ENCODE measurements at regions not wholly inside any gene's neighbourhood (a gene's known extent, or its start where the extent isn't known, plus 50 kb on each side); places are given as distances from the start of the nearest gene placed in this dataset.
"Not testable (repeated sequence)": the region's sequence is repeated elsewhere in the genome, so short reads cannot be mapped to it uniquely, and the experiment has no call there.

GRCh38 chr14:48229091-48229490 is 553.7 kb upstream of the MDGA2 start:
- no peak for DNase-seq
- Mint-ChIP-seq H3K9me3 (ENCODE audit: unreplicated experiment) (no peaks in the 10 kb centered on the region), H3K4me1 (ENCODE audit: low read depth, unreplicated experiment) (no peaks in the 10 kb centered on the region), H3K27ac (ENCODE audit: unreplicated experiment) (no peak overlapping the region), H3K27me3 (ENCODE audit: unreplicated experiment) (no peaks in the 10 kb centered on the region), H3K4me3 (ENCODE audit: unreplicated experiment) (no peak overlapping the region), H3K36me3 (ENCODE audit: unreplicated experiment) (no peaks in the 10 kb centered on the region)
- TF ChIP-seq CTCF (IDR thresholded peaks at IDR 0.05; ENCODE audit: partially characterized antibody, unreplicated experiment), result no peak

GRCh38 chr14:48193893-48194292 is 518.5 kb upstream of the MDGA2 start:
- Mint-ChIP-seq H3K36me3 (ENCODE audit: unreplicated experiment) (no peaks in the 10 kb centered on the region), H3K27me3 (ENCODE audit: unreplicated experiment) (no peaks in the 10 kb centered on the region), H3K9me3 (ENCODE audit: unreplicated experiment) (no peaks in the 10 kb centered on the region), H3K27ac (ENCODE audit: unreplicated experiment) (no peak overlapping the region), H3K4me3 (ENCODE audit: unreplicated experiment) (no peak overlapping the region), H3K4me1 (ENCODE audit: low read depth, unreplicated experiment) (no peaks in the 10 kb centered on the region)
- no peak for TF ChIP-seq CTCF (IDR thresholded peaks at IDR 0.05; ENCODE audit: partially characterized antibody, unreplicated experiment)
- DNase-seq, result no peak

GRCh38 chr14:48149624-48150023 is 474.2 kb upstream of the MDGA2 start:
- not testable (repeated sequence) for H3K27ac Mint-ChIP-seq (ENCODE audit: unreplicated experiment); H3K27me3 Mint-ChIP-seq (ENCODE audit: unreplicated experiment); H3K4me1 Mint-ChIP-seq (ENCODE audit: low read depth, unreplicated experiment); H3K4me3 Mint-ChIP-seq (ENCODE audit: unreplicated experiment); DNase-seq; H3K9me3 Mint-ChIP-seq (ENCODE audit: unreplicated experiment); H3K36me3 Mint-ChIP-seq (ENCODE audit: unreplicated experiment)

- no peak overlapping the region for H3K27ac Mint-ChIP-seq (ENCODE audit: unreplicated experiment)
- no peaks in the 10 kb centered on the region for H3K27me3 Mint-ChIP-seq (ENCODE audit: unreplicated experiment)
- H3K4me1 Mint-ChIP-seq (ENCODE audit: low read depth, unreplicated experiment), result no peaks in the 10 kb centered on the region
- no peaks in the 10 kb centered on the region for H3K9me3 Mint-ChIP-seq (ENCODE audit: unreplicated experiment)
- H3K4me3 Mint-ChIP-seq (ENCODE audit: unreplicated experiment), result no peak overlapping the region
- TF ChIP-seq CTCF (IDR thresholded peaks at IDR 0.05; ENCODE audit: partially characterized antibody, unreplicated experiment), result no peak
- no peaks in the 10 kb centered on the region for H3K36me3 Mint-ChIP-seq (ENCODE audit: unreplicated experiment)
- no peak for DNase-seq
Observed at GRCh38 chr14:48140804-48141203, 465.4 kb upstream of the MDGA2 start.

GRCh38 chr14:48129472-48129871 is 454.1 kb upstream of the MDGA2 start:
- Mint-ChIP-seq H3K4me1 (ENCODE audit: low read depth, unreplicated experiment) (peaks cover 9% of the 10 kb centered on the region), H3K36me3 (ENCODE audit: unreplicated experiment) (no peaks in the 10 kb centered on the region), H3K27ac (ENCODE audit: unreplicated experiment) (no peak overlapping the region), H3K27me3 (ENCODE audit: unreplicated experiment) (peaks cover 2% of the 10 kb centered on the region), H3K9me3 (ENCODE audit: unreplicated experiment) (no peaks in the 10 kb centered on the region), H3K4me3 (ENCODE audit: unreplicated experiment) (no peak overlapping the region)
- DNase-seq, result no peak
- no peak for TF ChIP-seq CTCF (IDR thresholded peaks at IDR 0.05; ENCODE audit: partially characterized antibody, unreplicated experiment)

- no peaks in the 10 kb centered on the region for H3K9me3 Mint-ChIP-seq (ENCODE audit: unreplicated experiment)
- H3K27me3 Mint-ChIP-seq (ENCODE audit: unreplicated experiment), result peaks cover 2% of the 10 kb centered on the region
- H3K4me1 Mint-ChIP-seq (ENCODE audit: low read depth, unreplicated experiment), result peaks cover 9% of the 10 kb centered on the region
- no peak for TF ChIP-seq CTCF (IDR thresholded peaks at IDR 0.05; ENCODE audit: partially characterized antibody, unreplicated experiment)
- no peak overlapping the region for H3K4me3 Mint-ChIP-seq (ENCODE audit: unreplicated experiment)
- H3K27ac Mint-ChIP-seq (ENCODE audit: unreplicated experiment), result no peak overlapping the region
- H3K36me3 Mint-ChIP-seq (ENCODE audit: unreplicated experiment), result no peaks in the 10 kb centered on the region
- no peak for DNase-seq
Observed at GRCh38 chr14:48127674-48128073, 452.3 kb upstream of the MDGA2 start.

Measured in glutamatergic neuron (in vitro differentiated cells).